CD4-positive, alpha-beta T cell (primary cell): ENCODE measurements at regions not wholly inside any gene's neighbourhood (a gene's known extent, or its start where the extent isn't known, plus 50 kb on each side); places are given as distances from the start of the nearest gene placed in this dataset.

ENCODE experiments used
- ATAC-seq: fragments of 200-7000 bp; cut with Tn5 transposase; one replicate; pipeline ENCODE4 v1.10.0; 2022; ENCODE audit warnings: mild to moderate bottlenecking; ENCODE audit not compliant: poor library complexity
- CTCF ChIA-PET: fragments of 350-600 bp; sonication (Branson Sonifier 250); formaldehyde crosslinking; loops from one replicate; lab custom pipeline; 2021; ENCODE audit warnings: antibody characterized with exemption, inconsistent platforms; lab: Charles Lee
- POLR2A ChIA-PET: fragments of 350-600 bp; sonication (Branson Sonifier 250); formaldehyde crosslinking; loops from one replicate; lab custom pipeline; 2021; ENCODE audit warnings: antibody characterized with exemption, inconsistent platforms; lab: Charles Lee
- DNase-seq, 14 experiments: peaks; one replicate each; pipeline ENCODE4 v3.0.0-alpha.2; 2013 to 2020; ENCODE audit warnings: mixed read lengths in 2 of 14
- H3K27ac ChIP-seq, 2 donors: one replicate each; pipeline versions ENCODE4 v1.5.1 to v1.7.0; 2013; ENCODE audit warnings: low read length in 2 of 2, low read depth in 1 of 2, mild to moderate bottlenecking in 1 of 2
- H3K27me3 ChIP-seq, 2 experiments: 1 replicate in 1 of 2; 2 replicates in 1 of 2; pipeline versions ENCODE4 v1.6.1 to v1.7.0; 2013; ENCODE audit warnings: low read length in 2 of 2, control low read depth in 1 of 2, mild to moderate bottlenecking in 1 of 2, moderate library complexity in 1 of 2; ENCODE audit not compliant: insufficient read depth in 2 of 2, control insufficient read depth in 1 of 2
- H3K36me3 ChIP-seq: one replicate; pipeline ENCODE4 v1.6.1; 2013; ENCODE audit warnings: low read length, control low read depth; ENCODE audit not compliant: insufficient read depth
- H3K4me1 ChIP-seq: one replicate; pipeline ENCODE4 v1.6.1; 2013; ENCODE audit warnings: low read length, control low read depth; ENCODE audit not compliant: insufficient read depth
- H3K4me3 ChIP-seq: one replicate; pipeline ENCODE4 v1.5.1; 2013; ENCODE audit warnings: mild to moderate bottlenecking, low read length, moderate library complexity
- H3K9me3 ChIP-seq, 2 experiments: 1 replicate in 1 of 2; 2 replicates in 1 of 2; pipeline versions ENCODE4 v1.6.1 to v1.7.0; 2013; ENCODE audit warnings: low read length in 2 of 2, mild to moderate bottlenecking in 2 of 2, control low read depth in 1 of 2, moderate library complexity in 1 of 2; ENCODE audit not compliant: control insufficient read depth in 1 of 2, insufficient read depth in 1 of 2
- H3K27ac Mint-ChIP-seq: one replicate; pipeline ENCODE4 v1.8.0; 2020; ENCODE audit warnings: mixed read lengths
- H3K27me3 Mint-ChIP-seq: one replicate; pipeline ENCODE4 v1.8.0; 2021; ENCODE audit warnings: mixed read lengths
- H3K36me3 Mint-ChIP-seq: one replicate; pipeline ENCODE4 v1.8.0; 2021; ENCODE audit warnings: low read depth, mixed read lengths
- H3K4me1 Mint-ChIP-seq: one replicate; pipeline ENCODE4 v1.8.0; 2021; ENCODE audit warnings: low read depth, mixed read lengths
- H3K4me3 Mint-ChIP-seq: one replicate; pipeline ENCODE4 v1.8.0; 2020; ENCODE audit warnings: mild to moderate bottlenecking, mixed read lengths
- H3K9me3 Mint-ChIP-seq: one replicate; pipeline ENCODE4 v1.8.0; 2020; ENCODE audit warnings: mixed read lengths
- intact Hi-C, 2 experiments: fragments of 100-400 bp; cut with DNase I in 1 of 2; cut with micrococcal nuclease in 1 of 2; formaldehyde crosslinking; loops; one replicate each; pipeline versions ENCODE4 v1.15.1 to v1.9.0; 2023 to 2025; cut with DNase I, micrococcal nuclease
- TF ChIP-seq, protein P1 (sequence below): fragments of 200-600 bp; IDR thresholded peaks from one replicate; pipeline ENCODE4 v1.8.0; 2022; ENCODE audit warnings: antibody characterized with exemption, mild to moderate bottlenecking

DNA sequence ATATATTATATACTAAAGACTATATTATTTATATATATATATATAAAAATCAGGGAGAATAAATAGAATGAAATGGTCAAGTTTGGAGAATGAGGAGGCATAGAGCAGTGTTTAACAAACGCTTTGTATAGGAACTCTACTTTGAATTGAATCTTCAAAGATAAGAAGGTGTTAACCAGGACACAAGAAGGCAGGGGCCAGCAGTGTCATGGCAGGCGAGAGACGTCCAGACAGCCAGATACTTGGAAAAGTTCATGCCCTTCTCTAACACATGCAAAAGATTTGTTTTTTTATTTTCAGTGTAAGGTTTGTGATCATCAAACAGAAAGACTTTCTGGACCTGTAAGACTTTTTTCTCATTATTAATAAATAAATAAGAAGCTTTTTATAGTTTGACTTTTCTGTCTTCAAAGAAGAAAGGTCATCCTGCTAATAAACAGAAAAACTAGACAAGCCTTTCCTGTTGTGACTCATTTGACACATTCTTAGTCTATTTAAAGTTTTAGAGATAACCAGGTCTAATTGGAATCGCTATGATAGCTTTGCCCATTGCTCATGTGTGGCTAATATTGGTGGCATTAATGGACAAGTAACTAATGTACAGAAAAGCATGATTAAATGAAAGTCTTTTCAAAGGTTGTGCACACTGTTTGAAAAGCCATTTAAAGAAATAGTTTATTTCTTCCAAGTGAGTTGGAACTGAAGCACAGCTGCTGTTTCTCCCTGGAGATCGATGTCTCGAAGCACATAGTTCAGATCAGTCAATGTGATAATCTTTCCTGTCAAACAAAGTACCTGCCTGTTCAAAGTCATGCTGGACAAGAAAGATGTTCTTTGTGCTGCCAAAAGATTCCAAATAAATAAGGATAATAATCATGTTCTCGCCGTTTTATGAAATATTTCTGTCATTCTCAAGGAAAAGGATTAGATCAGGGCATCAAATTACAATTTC, 420.4 kb upstream of the OPRM1 start:
- no peaks in the 10 kb centered on the region for H3K9me3 ChIP-seq
- no peak overlapping the region for H3K4me3 Mint-ChIP-seq
- H3K36me3 Mint-ChIP-seq: no peaks in the 10 kb centered on the region
- CTCF ChIA-PET: no interaction called here
- no peak for DNase-seq
- TF ChIP-seq, protein P1, sequence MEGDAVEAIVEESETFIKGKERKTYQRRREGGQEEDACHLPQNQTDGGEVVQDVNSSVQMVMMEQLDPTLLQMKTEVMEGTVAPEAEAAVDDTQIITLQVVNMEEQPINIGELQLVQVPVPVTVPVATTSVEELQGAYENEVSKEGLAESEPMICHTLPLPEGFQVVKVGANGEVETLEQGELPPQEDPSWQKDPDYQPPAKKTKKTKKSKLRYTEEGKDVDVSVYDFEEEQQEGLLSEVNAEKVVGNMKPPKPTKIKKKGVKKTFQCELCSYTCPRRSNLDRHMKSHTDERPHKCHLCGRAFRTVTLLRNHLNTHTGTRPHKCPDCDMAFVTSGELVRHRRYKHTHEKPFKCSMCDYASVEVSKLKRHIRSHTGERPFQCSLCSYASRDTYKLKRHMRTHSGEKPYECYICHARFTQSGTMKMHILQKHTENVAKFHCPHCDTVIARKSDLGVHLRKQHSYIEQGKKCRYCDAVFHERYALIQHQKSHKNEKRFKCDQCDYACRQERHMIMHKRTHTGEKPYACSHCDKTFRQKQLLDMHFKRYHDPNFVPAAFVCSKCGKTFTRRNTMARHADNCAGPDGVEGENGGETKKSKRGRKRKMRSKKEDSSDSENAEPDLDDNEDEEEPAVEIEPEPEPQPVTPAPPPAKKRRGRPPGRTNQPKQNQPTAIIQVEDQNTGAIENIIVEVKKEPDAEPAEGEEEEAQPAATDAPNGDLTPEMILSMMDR: no peak
- H3K27me3 ChIP-seq: no peaks in the 10 kb centered on the region
- no peaks in the 10 kb centered on the region for H3K4me1 Mint-ChIP-seq
- no peak for ATAC-seq
- intact Hi-C loops: no loop called here
- no peak overlapping the region for H3K4me3 ChIP-seq
- POLR2A ChIA-PET: no interaction called here
- no peaks in the 10 kb centered on the region for H3K4me1 ChIP-seq
- no peak overlapping the region for H3K27ac Mint-ChIP-seq
- H3K36me3 ChIP-seq: no peaks in the 10 kb centered on the region
- H3K27me3 Mint-ChIP-seq: no peaks in the 10 kb centered on the region
- H3K27ac ChIP-seq: no peak overlapping the region
- H3K9me3 Mint-ChIP-seq: no peaks in the 10 kb centered on the region

GRCh38 chr6:153616506-153616905, 422.5 kb upstream of the OPRM1 start:
- no peak overlapping the region for H3K27ac ChIP-seq
- H3K4me1 ChIP-seq: no peaks in the 10 kb centered on the region
- TF ChIP-seq, protein P1: no peak
- no peak for ATAC-seq
- Mint-ChIP-seq H3K27ac (no peak overlapping the region), H3K4me3 (no peak overlapping the region), H3K4me1 (no peaks in the 10 kb centered on the region), H3K9me3 (no peaks in the 10 kb centered on the region), H3K36me3 (no peaks in the 10 kb centered on the region), H3K27me3 (no peaks in the 10 kb centered on the region)
- no peak overlapping the region for H3K4me3 ChIP-seq
- H3K36me3 ChIP-seq: no peaks in the 10 kb centered on the region
- DNase-seq: no peak
- no peaks in the 10 kb centered on the region for H3K27me3 ChIP-seq
- ChIA-PET POLR2A (no interaction called here), CTCF (no interaction called here)
- H3K9me3 ChIP-seq: no peaks in the 10 kb centered on the region
- intact Hi-C loops: no loop called here

GRCh38 chr6:153613719-153614455, 425.2 kb upstream of the OPRM1 start:
- H3K36me3 Mint-ChIP-seq: no peaks in the 10 kb centered on the region
- no peaks in the 10 kb centered on the region for H3K9me3 Mint-ChIP-seq
- Histone ChIP-seq H3K36me3 (no peaks in the 10 kb centered on the region), H3K27ac (no peak overlapping the region), H3K4me1 (no peaks in the 10 kb centered on the region), H3K27me3 (no peaks in the 10 kb centered on the region), H3K9me3 (no peaks in the 10 kb centered on the region), H3K4me3 (no peak overlapping the region)
- H3K27ac Mint-ChIP-seq: no peak overlapping the region
- POLR2A ChIA-PET: no interaction called here
- TF ChIP-seq, protein P1: no peak
- ATAC-seq (no peak), DNase-seq (no peak)
- no peaks in the 10 kb centered on the region for H3K4me1 Mint-ChIP-seq
- CTCF ChIA-PET: no interaction called here
- H3K27me3 Mint-ChIP-seq: no peaks in the 10 kb centered on the region
- no peak overlapping the region for H3K4me3 Mint-ChIP-seq
- intact Hi-C loops: no loop called here
